ENCODE measurements at regions not wholly inside any gene's neighbourhood (a gene's known extent, or its start where the extent isn't known, plus 50 kb on each side); places are given as distances from the start of the nearest gene placed in this dataset.

GRCh38 chr7:136189506-136189998 is 212.4 kb upstream of the MTPN start:
- in situ Hi-C loops (cut with HindIII; ENCODE audit: low sequenced_read_pairs), result no loop called here

GRCh38 chr7:136186281-136186680 is 209.1 kb upstream of the MTPN start:
- in situ Hi-C loops (cut with HindIII; ENCODE audit: low sequenced_read_pairs), result no loop called here

- in situ Hi-C loops (cut with HindIII; ENCODE audit: low sequenced_read_pairs), result no loop called here
Observed at GRCh38 chr7:136184719-136185118, 207.6 kb upstream of the MTPN start.

GRCh38 chr7:136183981-136184380 is 206.8 kb upstream of the MTPN start:
- in situ Hi-C loops (cut with HindIII; ENCODE audit: low sequenced_read_pairs), result no loop called here

GRCh38 chr7:136180984-136181383 is 203.8 kb upstream of the MTPN start:
- in situ Hi-C loops (cut with HindIII; ENCODE audit: low sequenced_read_pairs), result no loop called here

- in situ Hi-C loops (cut with HindIII; ENCODE audit: low sequenced_read_pairs), result no loop called here
Observed at GRCh38 chr7:136179851-136180721, 202.9 kb upstream of the MTPN start.

- in situ Hi-C loops (cut with HindIII; ENCODE audit: low sequenced_read_pairs), result no loop called here
Observed at GRCh38 chr7:136179154-136179553, 202.0 kb upstream of the MTPN start.

- in situ Hi-C loops (cut with HindIII; ENCODE audit: low sequenced_read_pairs), result no loop called here
Observed at GRCh38 chr7:136174477-136175125, 197.4 kb upstream of the MTPN start.

GRCh38 chr7:136173874-136174273 is 196.7 kb upstream of the MTPN start:
- in situ Hi-C loops (cut with HindIII; ENCODE audit: low sequenced_read_pairs), result no loop called here

- in situ Hi-C loops (cut with HindIII; ENCODE audit: low sequenced_read_pairs), result no loop called here
Observed at GRCh38 chr7:136171233-136171632, 194.1 kb upstream of the MTPN start.

- in situ Hi-C loops (cut with HindIII; ENCODE audit: low sequenced_read_pairs), result no loop called here
Observed at GRCh38 chr7:136168821-136169220, 191.7 kb upstream of the MTPN start.

- in situ Hi-C loops (cut with HindIII; ENCODE audit: low sequenced_read_pairs), result no loop called here
Observed at GRCh38 chr7:136167991-136168390, 190.8 kb upstream of the MTPN start.

- in situ Hi-C loops (cut with HindIII; ENCODE audit: low sequenced_read_pairs), result no loop called here
Observed at GRCh38 chr7:136166521-136166920, 189.4 kb upstream of the MTPN start.

GRCh38 chr7:136163340-136163801 is 186.2 kb upstream of the MTPN start:
- in situ Hi-C loops (cut with HindIII; ENCODE audit: low sequenced_read_pairs), result no loop called here

- in situ Hi-C loops (cut with HindIII; ENCODE audit: low sequenced_read_pairs), result no loop called here
Observed at GRCh38 chr7:136150311-136150710, 173.2 kb upstream of the MTPN start.

GRCh38 chr7:136148920-136149319 is 171.8 kb upstream of the MTPN start:
- in situ Hi-C loops (cut with HindIII; ENCODE audit: low sequenced_read_pairs), result no loop called here

GRCh38 chr7:136146925-136147324 is 169.8 kb upstream of the MTPN start:
- in situ Hi-C loops (cut with HindIII; ENCODE audit: low sequenced_read_pairs), result no loop called here

GRCh38 chr7:136144182-136144581 is 167.0 kb upstream of the MTPN start:
- in situ Hi-C loops (cut with HindIII; ENCODE audit: low sequenced_read_pairs), result no loop called here

- in situ Hi-C loops (cut with HindIII; ENCODE audit: low sequenced_read_pairs), result no loop called here
Observed at GRCh38 chr7:136143271-136143670, 166.1 kb upstream of the MTPN start.

- in situ Hi-C loops (cut with HindIII; ENCODE audit: low sequenced_read_pairs), result no loop called here
Observed at GRCh38 chr7:136142583-136142982, 165.4 kb upstream of the MTPN start.

GRCh38 chr7:136140469-136140868 is 163.3 kb upstream of the MTPN start:
- in situ Hi-C loops (cut with HindIII; ENCODE audit: low sequenced_read_pairs), result no loop called here

- in situ Hi-C loops (cut with HindIII; ENCODE audit: low sequenced_read_pairs), result no loop called here
Observed at GRCh38 chr7:136139417-136139816, 162.3 kb upstream of the MTPN start.
